ENCODE measurements at regions not wholly inside any gene's neighbourhood (a gene's known extent, or its start where the extent isn't known, plus 50 kb on each side); places are given as distances from the start of the nearest gene placed in this dataset.
"Not testable (repeated sequence)": the region's sequence is repeated elsewhere in the genome, so short reads cannot be mapped to it uniquely, and the experiment has no call there.

GRCh38 chr10:78468731-78469130, 435.1 kb downstream of the RPS24 start:
- not testable (repeated sequence) for H3K4me3 Mint-ChIP-seq; H3K36me3 Mint-ChIP-seq (ENCODE audit: low read depth); H3K27ac Mint-ChIP-seq; H3K9me3 Mint-ChIP-seq; H3K27me3 Mint-ChIP-seq; DNase-seq; ATAC-seq; H3K4me1 Mint-ChIP-seq

DNA sequence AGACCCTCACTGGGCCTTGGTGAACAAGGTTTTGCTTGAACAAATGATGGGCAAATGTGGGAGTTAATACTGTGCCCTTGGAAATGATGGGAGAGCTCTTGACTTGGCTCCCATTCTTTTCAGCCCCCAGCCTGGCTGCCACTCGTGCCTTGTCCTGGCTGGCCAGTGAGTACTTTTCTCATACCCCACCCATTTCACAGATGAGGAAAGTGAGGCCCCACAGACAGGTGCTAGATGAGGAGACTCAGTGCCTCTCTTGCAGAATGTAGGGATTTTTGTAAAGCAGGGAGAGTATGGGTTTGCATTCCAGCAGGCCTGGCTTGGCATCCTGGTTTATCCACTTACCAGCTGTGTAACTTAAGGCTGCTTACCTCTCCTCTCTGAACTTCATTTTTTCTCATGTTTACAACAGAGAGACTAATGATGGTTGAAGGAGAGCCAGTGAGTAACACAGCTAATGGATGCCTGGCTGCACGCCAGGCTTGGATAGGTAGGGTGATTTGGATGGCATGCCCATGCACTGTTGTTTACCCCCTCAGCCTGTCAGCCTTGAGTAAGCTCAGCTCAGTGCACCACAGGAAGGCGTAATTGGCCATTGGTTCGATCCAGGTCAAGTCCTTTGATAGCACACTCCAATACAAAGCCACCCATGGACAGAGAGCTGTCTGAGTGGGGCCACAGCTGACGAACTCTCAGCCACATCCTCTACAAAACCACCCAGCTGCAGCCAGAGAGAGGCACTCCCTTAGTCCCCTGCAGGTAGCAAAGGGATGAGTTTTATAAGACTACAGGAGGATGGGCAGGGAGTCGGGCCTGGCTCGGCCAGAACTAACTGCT, 436.8 kb downstream of the RPS24 start:
- H3K36me3 Mint-ChIP-seq (ENCODE audit: low read depth), result no peaks in the 10 kb centered on the region
- DNase-seq (no peak), ATAC-seq (no peak)
- H3K4me1 Mint-ChIP-seq, result no peaks in the 10 kb centered on the region
- H3K27me3 Mint-ChIP-seq, result no peaks in the 10 kb centered on the region
- no peak overlapping the region for H3K4me3 Mint-ChIP-seq
- H3K9me3 Mint-ChIP-seq, result peaks cover 4% of the 10 kb centered on the region
- no peak overlapping the region for H3K27ac Mint-ChIP-seq

DNA sequence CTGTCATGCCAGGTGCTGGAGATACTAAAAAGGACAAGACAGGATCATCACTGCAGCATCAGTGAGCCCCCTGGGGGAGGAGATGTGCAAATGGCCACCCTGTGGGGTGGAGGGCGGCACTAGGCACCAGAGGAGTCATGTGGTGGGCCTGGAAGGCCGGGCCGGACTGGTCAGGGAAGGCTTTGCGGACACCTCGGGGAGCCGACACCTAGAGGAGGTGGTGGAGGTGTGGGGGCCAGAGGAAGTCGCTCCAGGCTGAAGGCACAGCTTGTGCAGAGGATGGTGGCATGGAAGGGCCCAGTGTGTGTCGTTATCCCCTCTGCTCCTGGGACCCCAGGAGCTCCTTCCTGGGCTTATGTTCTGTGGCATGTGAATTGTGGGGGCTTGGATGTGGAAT, 437.7 kb downstream of the RPS24 start:
- Mint-ChIP-seq H3K27me3 (no peaks in the 10 kb centered on the region), H3K4me1 (no peaks in the 10 kb centered on the region), H3K27ac (no peak overlapping the region), H3K36me3 (ENCODE audit: low read depth) (no peaks in the 10 kb centered on the region), H3K4me3 (no peak overlapping the region), H3K9me3 (peaks cover 4% of the 10 kb centered on the region)
- no peak for DNase-seq
- no peak for ATAC-seq

DNA sequence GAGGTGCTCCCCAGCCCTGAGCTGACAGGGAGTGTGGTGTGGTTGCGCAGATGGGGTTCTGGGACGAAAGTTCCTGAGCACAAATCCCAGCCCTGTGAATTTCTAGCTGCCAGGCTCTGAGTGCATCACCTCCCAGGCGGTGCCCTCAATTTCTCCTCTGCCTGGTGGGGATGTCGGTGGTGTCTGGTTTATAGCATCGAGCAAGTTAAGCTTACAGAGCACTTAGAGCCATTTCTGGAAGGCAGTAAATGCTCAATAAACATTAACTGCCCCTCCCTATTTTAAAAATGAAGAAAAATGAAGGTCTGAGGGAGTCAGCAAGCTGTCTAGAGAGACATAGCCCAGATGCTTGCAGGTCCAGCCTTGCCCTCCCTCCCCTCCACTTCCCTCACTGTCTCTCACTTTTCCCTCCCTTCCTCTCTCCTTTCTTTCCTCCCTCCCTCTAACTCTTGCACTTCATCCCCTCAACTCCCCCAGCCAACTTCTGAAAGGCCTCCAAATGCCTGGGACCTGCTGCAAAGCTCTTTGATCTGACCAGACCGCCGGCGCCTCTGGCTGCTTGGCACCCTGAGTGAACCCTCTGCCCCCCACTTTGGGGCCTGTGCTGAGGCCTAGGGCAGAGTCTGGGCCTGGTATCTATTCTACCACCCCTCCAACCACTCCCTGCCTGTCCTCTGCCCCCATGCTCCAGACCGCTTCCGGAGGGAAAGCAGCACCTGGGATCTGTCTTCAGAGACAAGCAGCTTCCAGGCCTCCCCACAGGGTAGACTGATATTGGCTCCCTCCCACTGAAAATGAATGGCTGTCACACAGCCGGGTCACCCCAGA, 438.3 kb downstream of the RPS24 start:
- no peaks in the 10 kb centered on the region for H3K4me1 Mint-ChIP-seq
- H3K27me3 Mint-ChIP-seq, result no peaks in the 10 kb centered on the region
- DNase-seq (no peak), ATAC-seq (no peak)
- H3K4me3 Mint-ChIP-seq, result no peak overlapping the region
- H3K27ac Mint-ChIP-seq, result no peak overlapping the region
- H3K36me3 Mint-ChIP-seq (ENCODE audit: low read depth), result no peaks in the 10 kb centered on the region
- H3K9me3 Mint-ChIP-seq, result peaks cover 4% of the 10 kb centered on the region

- Mint-ChIP-seq H3K4me1 (no peaks in the 10 kb centered on the region), H3K9me3 (peaks cover under 1% of the 10 kb centered on the region), H3K27me3 (peaks cover under 1% of the 10 kb centered on the region), H3K36me3 (ENCODE audit: low read depth) (no peaks in the 10 kb centered on the region), H3K4me3 (no peak overlapping the region), H3K27ac (no peak overlapping the region)
- ATAC-seq (no peak), DNase-seq (no peak)
Observed at GRCh38 chr10:78472551-78472890, 438.9 kb downstream of the RPS24 start.

- no peak for DNase-seq
- ATAC-seq, result no peak
- no peak overlapping the region for H3K27ac Mint-ChIP-seq
- no peaks in the 10 kb centered on the region for H3K4me1 Mint-ChIP-seq
- peaks cover 2% of the 10 kb centered on the region for H3K27me3 Mint-ChIP-seq
- H3K9me3 Mint-ChIP-seq, result no peaks in the 10 kb centered on the region
- H3K4me3 Mint-ChIP-seq, result no peak overlapping the region
- H3K36me3 Mint-ChIP-seq (ENCODE audit: low read depth), result no peaks in the 10 kb centered on the region
Observed at GRCh38 chr10:78473006-78473405, 439.3 kb downstream of the RPS24 start.

DNA sequence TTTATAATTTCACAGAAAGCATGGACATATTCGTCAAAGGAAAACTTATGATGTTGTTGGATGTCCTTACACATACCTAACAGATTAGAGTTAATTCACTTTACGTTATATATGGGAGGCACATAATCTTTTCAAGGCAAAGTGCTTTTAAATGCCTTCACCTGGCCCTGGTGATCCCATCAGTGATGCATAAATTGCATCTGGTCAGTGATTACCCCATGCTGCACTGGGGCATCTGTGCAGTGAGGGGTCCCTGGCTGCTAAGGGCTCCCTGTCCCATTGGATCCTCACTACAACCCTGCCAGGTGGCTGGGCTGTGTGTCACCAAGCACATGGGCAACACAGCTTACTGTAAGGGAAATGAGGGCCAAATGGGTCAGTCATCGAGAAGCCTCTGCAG, 441.1 kb downstream of the RPS24 start:
- DNase-seq (no peak), ATAC-seq (no peak)
- H3K4me3 Mint-ChIP-seq, result no peak overlapping the region
- no peaks in the 10 kb centered on the region for H3K36me3 Mint-ChIP-seq (ENCODE audit: low read depth)
- peaks cover 2% of the 10 kb centered on the region for H3K27me3 Mint-ChIP-seq
- no peak overlapping the region for H3K27ac Mint-ChIP-seq
- H3K9me3 Mint-ChIP-seq, result no peaks in the 10 kb centered on the region
- H3K4me1 Mint-ChIP-seq, result no peaks in the 10 kb centered on the region

DNA sequence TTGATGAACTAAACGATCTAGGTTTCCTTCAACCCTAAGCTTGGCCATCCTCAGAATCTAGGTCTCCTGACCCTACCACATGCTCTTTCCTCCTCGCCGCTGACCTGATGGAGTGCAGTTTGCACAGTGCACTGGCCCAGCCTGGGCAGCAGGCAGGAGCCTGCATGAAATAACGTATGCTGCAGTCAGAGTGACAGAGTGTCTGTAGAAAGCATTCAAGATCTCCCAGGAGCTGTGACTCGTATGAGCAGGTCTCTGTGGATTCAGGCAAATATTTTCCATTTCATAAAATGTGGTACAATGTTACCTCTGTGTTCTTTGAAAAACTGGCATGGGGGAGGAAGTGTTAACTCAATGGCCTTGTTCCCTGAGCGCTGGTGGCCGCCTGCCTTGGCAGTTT, 441.8 kb downstream of the RPS24 start:
- Mint-ChIP-seq H3K27ac (no peak overlapping the region), H3K36me3 (ENCODE audit: low read depth) (no peaks in the 10 kb centered on the region), H3K4me1 (no peaks in the 10 kb centered on the region), H3K27me3 (peaks cover 5% of the 10 kb centered on the region), H3K9me3 (no peaks in the 10 kb centered on the region), H3K4me3 (no peak overlapping the region)
- DNase-seq (no peak), ATAC-seq (no peak)

DNA sequence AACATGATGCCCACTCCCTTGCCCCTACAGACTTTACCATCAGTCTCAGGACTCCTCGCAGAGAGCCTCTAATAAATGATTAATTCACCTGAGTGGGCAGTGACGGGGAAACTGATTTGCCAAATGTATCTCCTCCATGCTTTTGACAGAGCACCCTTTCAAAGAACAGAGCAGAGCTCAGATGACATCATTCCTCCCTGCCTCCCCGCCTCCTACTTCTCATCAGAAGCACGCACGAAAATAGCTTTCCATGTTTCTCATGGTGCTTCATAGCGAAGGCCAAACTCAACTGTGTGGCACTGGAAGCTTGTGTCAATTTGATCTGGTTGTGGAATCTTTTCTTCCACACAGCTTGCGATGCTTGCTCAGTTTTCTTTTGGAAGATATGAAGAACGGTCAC, 442.5 kb downstream of the RPS24 start:
- DNase-seq (no peak), ATAC-seq (no peak)
- Mint-ChIP-seq H3K4me1 (no peaks in the 10 kb centered on the region), H3K27me3 (peaks cover 5% of the 10 kb centered on the region), H3K36me3 (ENCODE audit: low read depth) (no peaks in the 10 kb centered on the region), H3K4me3 (no peak overlapping the region), H3K9me3 (no peaks in the 10 kb centered on the region), H3K27ac (no peak overlapping the region)

- DNase-seq (no peak), ATAC-seq (peak; percentile 26)
- Mint-ChIP-seq H3K9me3 (no peaks in the 10 kb centered on the region), H3K27me3 (peaks cover 5% of the 10 kb centered on the region), H3K4me1 (no peaks in the 10 kb centered on the region), H3K36me3 (ENCODE audit: low read depth) (no peaks in the 10 kb centered on the region), H3K4me3 (no peak overlapping the region), H3K27ac (no peak overlapping the region)
Observed at GRCh38 chr10:78476844-78477243, 443.2 kb downstream of the RPS24 start.

- no peaks in the 10 kb centered on the region for H3K36me3 Mint-ChIP-seq (ENCODE audit: low read depth)
- no peak overlapping the region for H3K4me3 Mint-ChIP-seq
- ATAC-seq, result no peak
Observed at GRCh38 chr10:78478919-78479318, 445.3 kb downstream of the RPS24 start.

DNA sequence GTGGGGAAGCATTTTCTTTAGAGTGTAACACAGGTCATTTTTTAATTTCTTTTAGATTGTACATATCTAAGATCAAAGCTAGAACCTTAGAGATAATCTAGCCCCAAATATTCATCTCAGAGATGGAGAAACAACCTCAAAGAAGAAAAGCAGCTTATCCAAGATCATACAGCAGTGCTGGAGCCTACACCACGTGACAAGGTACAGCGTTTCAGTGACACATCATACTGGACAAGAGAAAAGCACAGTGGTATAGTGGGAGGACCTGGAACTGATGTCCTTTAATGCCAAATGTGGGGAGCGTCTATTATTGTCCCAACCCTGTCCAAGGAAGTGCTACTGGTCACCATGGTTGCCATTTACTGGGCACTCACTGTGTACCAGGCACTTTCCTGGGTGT, 445.8 kb downstream of the RPS24 start:
- H3K4me1 Mint-ChIP-seq, result no peaks in the 10 kb centered on the region
- no peak for ATAC-seq
- peaks cover 7% of the 10 kb centered on the region for H3K27me3 Mint-ChIP-seq
- H3K27ac Mint-ChIP-seq, result no peak overlapping the region
- H3K9me3 Mint-ChIP-seq, result no peaks in the 10 kb centered on the region
- DNase-seq, result no peak
- no peak overlapping the region for H3K4me3 Mint-ChIP-seq
- no peaks in the 10 kb centered on the region for H3K36me3 Mint-ChIP-seq (ENCODE audit: low read depth)

More at GRCh38 chr10:78478919-78479318, 445.3 kb downstream of the RPS24 start:
- DNase-seq, result no peak
- H3K27me3 Mint-ChIP-seq, result peaks cover 7% of the 10 kb centered on the region
- H3K4me1 Mint-ChIP-seq, result no peaks in the 10 kb centered on the region
- no peak overlapping the region for H3K27ac Mint-ChIP-seq
- no peaks in the 10 kb centered on the region for H3K9me3 Mint-ChIP-seq

- no peaks in the 10 kb centered on the region for H3K36me3 Mint-ChIP-seq (ENCODE audit: low read depth)
- no peaks in the 10 kb centered on the region for H3K4me1 Mint-ChIP-seq
- H3K27me3 Mint-ChIP-seq, result peaks cover 17% of the 10 kb centered on the region
- ATAC-seq, result no peak
- no peaks in the 10 kb centered on the region for H3K9me3 Mint-ChIP-seq
- DNase-seq, result no peak
- H3K27ac Mint-ChIP-seq, result no peak overlapping the region
- H3K4me3 Mint-ChIP-seq, result no peak overlapping the region
Observed at GRCh38 chr10:78481842-78482241, 448.2 kb downstream of the RPS24 start.

GRCh38 chr10:78483641-78484040, 450.0 kb downstream of the RPS24 start:
- ATAC-seq (no peak), DNase-seq (no peak)
- Mint-ChIP-seq H3K4me1 (no peaks in the 10 kb centered on the region), H3K27ac (no peak overlapping the region), H3K36me3 (ENCODE audit: low read depth) (no peaks in the 10 kb centered on the region), H3K4me3 (no peak overlapping the region), H3K9me3 (peaks cover 4% of the 10 kb centered on the region), H3K27me3 (peaks cover 17% of the 10 kb centered on the region)

- Mint-ChIP-seq H3K27ac (no peak overlapping the region), H3K9me3 (peaks cover 26% of the 10 kb centered on the region), H3K4me1 (no peaks in the 10 kb centered on the region), H3K27me3 (peaks cover 20% of the 10 kb centered on the region), H3K36me3 (ENCODE audit: low read depth) (no peaks in the 10 kb centered on the region), H3K4me3 (no peak overlapping the region)
- ATAC-seq (no peak), DNase-seq (no peak)
Observed at GRCh38 chr10:78489034-78489433, 455.4 kb downstream of the RPS24 start.

All from activated naive CD8-positive, alpha-beta T cell treated with anti-CD3 and anti-CD28 coated beads, Interleukin-2, amount 50 U/mL, for 24 hours (primary cell).